ENCODE measurements at regions not wholly inside any gene's neighbourhood (a gene's known extent, or its start where the extent isn't known, plus 50 kb on each side); places are given as distances from the start of the nearest gene placed in this dataset.

- no peak for TF ChIP-seq CTCF (IDR thresholded peaks at IDR 0.05)
- no peak for TF ChIP-seq POLR2A (IDR thresholded peaks at IDR 0.05)
Observed at GRCh38 chr16:47976636-47977210, 179.1 kb downstream of the ABCC12 start.
